CD4-positive, alpha-beta T cell treated with Interleukin-15 for 4 hours (primary cell): ENCODE measurements at regions not wholly inside any gene's neighbourhood (a gene's known extent, or its start where the extent isn't known, plus 50 kb on each side); places are given as distances from the start of the nearest gene placed in this dataset.
"Not testable (repeated sequence)": the region's sequence is repeated elsewhere in the genome, so short reads cannot be mapped to it uniquely, and the experiment has no call there.

Source experiments
- DNase-seq: peaks from one replicate; pipeline ENCODE4 v3.0.0-alpha.2; 2020; ENCODE audit warnings: low spot score

DNA sequence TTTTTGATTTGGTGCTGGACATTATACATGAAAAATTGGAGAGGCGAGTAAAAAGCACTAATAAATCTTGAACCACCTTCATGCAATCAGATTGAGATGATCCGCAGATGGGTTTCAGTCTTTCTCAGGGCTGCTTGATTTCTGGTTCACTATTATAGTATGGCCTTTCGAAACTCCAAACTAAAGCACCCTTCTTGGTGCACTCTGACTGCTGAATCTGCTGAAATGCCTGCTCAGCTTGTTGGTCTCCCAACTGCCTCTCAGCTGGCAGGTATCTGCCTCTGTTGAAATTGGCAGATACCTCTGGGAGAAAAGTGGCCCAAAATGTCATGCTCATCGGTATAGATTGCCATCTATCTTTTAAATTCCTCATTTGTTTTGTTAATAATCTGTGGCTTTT lies 102.5 kb upstream of the WIPF3 start:
- DNase-seq, result not testable (repeated sequence)

DNA sequence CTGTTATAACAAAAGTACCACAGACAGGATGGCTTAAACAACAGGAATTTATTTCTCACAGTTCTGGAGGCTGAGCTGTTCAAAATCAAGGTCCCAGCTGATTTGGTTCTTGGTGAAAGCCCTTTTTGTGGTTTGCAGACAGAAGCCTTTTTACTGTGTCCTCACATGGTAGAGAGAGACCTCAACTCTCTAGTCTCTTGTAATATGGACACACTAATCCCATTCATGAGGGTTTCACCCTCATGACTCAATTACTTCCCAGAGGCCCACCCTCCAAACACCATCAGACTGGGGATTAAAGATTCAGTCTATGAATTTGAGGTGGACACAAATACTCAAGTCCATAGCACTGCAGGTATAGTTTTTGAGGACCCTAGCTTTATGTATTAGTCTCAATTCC lies 97.3 kb upstream of the WIPF3 start:
- DNase-seq, result not testable (repeated sequence)

DNA sequence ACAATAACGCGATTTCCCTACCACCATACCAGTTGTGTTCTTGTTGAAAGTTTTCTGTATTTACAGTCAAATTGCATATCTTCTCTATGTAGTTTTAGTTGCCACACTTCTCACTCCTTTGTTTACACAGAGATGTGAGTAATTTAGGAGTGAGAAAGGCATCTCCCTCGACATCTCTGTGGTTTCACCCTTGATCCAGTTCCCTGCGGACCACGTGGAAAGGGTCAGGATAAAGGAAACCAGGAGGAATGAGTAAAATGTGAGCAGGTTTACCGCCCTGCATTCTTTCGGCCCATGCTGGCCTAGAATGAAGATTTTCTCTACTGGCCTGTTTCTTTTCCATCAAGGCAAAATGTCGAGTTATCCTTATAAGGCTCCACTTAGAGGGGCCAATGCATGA lies 83.2 kb upstream of the WIPF3 start:
- not testable (repeated sequence) for DNase-seq

DNA sequence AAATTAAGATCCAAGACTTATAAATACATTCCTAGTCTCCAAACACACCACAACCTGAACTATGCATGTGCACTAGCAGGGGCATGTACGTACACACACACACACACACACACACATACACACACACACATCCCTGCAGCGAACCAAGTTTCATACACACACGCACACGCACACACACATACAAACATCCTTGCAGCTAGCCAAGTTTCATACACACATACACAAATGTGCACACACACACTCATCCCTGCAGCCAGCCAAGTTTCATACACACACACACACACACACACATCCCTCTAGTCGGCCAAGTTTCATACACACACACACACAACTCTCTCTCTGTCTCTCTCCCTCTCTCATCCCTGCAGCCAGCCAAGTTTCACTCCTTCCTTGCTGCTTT lies 82.7 kb upstream of the WIPF3 start:
- DNase-seq, result no peak

DNA sequence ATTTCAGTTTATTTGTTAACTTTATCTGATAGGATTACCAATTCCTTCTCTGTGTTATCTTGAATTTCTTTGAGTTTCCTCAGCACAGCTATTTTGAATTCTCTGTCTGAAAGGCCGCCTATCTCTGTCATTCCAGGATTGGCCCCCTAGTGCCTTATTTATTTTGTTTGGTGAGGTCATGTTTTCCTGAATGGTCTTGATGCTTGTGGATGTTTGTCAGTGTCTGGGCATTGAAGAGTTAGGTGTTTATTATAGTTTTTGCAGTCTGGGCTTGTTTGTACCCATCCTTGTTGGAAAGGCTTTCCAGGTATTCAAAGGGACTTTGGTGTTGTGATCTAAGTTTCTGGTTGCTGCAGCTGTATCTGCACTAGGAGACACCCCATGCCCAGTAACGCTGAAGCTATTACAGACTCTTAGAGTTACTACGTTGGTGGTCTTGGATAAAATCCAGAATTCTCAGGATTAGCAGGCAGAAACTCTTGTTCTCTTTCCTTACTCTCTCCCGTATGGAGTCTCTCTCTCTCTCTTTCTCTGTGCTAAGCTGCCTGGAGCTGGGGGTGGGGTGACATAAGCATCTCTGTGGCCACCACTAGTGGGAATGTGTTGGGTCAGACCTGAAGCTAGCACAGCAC lies 76.7 kb upstream of the WIPF3 start:
- DNase-seq, result not testable (repeated sequence)

GRCh38 chr7:29734246-29734731 lies 72.0 kb upstream of the WIPF3 start:
- no peak for DNase-seq

DNA sequence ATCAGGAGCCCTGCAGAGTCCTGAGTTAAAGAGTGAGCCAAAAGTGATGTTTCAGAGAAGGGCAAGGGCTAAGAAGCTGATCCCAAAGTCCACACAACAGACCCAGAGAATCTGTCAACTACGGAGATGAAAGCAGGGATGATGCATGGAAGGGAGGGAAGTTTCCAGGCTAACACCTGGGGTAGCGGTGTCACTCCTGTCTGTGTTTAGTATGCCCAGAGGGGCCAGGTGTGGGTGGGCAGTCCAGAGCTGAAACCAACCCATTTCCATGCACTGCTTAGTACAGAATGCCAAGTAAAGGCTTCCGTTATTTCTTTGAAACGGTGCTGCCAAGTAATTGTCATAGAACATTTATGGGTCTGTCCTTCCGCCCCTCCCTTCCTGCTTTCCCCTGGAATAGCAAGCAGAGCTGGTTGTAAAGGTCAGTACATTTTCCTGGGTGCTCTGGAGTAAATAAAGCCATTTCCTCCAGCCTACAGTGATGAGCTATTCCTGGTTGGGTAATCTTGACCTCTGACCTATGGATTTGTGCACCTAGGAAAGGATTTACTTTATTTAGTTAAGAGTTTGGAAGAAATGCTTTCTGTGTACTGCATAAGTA lies 58.6 kb upstream of the WIPF3 start:
- not testable (repeated sequence) for DNase-seq

DNA sequence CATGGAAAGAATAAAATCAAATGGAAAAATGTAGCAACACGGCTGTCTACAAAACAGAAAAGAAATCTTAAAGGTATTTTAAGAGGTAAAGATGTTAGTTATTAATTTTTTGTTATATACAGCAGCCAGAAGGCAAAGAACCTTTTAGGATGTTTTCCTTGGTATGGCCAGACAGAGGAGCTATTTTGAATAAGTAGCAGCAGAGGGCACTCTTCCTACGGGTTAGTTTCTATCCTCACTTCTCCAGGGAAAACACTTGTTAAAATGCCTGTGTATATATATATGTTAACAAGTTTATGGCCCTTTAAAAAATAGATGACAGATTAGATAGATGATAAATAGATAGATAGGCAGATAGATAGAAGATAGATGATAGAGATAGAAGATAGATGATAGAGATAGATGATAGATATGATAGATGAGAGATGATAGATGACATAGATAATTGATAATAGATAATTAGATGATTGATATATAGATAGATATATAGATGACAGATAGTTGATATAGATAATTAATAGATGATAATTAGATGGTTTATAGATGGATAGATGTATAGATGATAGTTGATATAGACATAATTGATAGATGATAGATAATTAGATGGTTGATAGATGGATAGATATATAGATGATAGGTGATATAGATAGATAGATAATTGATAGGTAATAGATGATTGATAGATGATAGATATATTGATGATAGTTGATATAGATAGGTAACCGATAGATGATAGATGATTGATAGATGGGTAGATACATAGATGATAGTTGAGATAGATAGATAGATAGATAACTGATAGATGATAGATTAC lies 57.8 kb upstream of the WIPF3 start:
- no peak for DNase-seq

DNA sequence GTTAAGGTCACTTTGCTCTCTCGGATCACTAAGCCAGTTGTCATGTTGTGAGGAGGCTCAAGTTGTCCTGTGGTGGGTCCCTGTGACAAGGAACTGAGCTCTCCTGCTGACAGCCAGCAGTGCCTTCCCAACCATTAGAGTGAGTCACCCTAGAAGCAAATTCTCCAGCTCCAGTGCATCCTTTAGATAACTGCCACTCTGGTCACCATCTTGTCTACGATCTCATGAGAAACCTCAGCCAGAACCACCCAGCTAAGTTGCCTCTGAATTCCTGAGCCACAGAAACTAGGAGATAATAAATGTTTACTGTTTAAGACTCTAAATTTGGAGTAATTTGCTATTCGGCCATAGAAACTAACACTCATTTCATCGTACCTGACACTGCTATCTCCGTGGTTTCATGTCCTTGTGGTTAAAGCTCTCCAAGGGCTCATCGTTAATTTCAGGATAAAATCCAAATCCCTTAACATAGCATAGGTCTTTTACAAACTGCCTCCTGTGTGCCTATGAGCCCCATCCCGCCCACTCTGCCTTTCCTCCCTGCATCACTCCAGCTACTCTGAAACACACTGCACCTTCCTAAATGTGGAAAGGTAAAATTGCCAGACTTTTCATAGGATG lies 56.5 kb upstream of the WIPF3 start:
- DNase-seq, result no peak

- not testable (repeated sequence) for DNase-seq
These were observed 55.9 kb upstream of the WIPF3 start for GRCh38 chr7:29750373-29750940.

GRCh38 chr7:29751012-29751411 lies 55.3 kb upstream of the WIPF3 start:
- not testable (repeated sequence) for DNase-seq

DNA sequence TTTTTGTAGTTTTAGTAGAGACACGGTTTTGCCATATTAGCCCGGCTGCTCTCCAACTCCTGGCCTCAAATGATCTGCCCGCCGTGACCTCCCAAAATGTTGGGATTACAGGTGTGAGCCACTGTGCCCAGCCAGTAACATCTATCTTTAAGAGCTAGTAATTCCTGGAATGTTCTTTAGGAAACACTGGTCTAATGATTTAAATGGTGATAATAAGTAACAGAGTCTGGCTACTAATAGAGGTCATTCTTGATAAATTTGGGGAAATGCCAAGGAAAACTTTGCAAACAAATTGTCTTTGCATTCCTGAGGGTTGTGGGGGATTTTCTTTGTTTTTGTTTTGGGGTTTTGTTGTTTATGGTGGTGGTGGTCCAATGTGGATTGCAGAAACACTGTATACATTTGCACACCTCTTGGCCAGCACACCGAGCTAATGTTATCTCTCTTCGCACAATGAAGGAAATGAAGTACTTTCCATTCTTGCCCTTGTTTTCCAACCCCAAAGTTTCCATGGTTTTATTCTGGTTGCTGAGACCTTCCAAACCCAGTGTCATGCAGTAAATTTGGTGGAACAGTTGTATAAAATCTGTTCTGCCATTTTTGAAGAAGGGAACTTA lies 51.3 kb upstream of the WIPF3 start:
- DNase-seq, result no peak
